ENCODE measurements at regions not wholly inside any gene's neighbourhood (a gene's known extent, or its start where the extent isn't known, plus 50 kb on each side); places are given as distances from the start of the nearest gene placed in this dataset.
"Not testable (repeated sequence)": the region's sequence is repeated elsewhere in the genome, so short reads cannot be mapped to it uniquely, and the experiment has no call there.

DNA sequence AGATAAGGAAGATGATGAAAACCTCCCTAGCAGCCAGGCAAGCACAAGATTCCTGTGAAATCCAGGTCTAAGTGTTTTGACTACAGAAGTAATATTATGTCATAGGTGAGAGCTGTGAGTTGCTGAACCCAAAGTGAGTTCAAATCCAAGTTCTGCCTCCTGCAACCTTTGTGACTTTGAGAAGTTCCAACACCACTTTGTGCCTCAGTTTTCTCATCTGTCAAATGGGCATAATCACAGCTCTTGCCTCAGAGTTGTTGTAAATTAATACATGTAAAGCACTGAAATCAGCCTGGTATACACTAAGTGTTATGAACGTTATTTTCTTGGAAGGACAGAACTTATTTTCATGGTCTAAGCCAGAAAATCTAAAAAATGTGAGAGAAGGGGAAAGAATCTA is 210.3 kb upstream of the FRG2C start:
- not testable (repeated sequence) for DNase-seq

DNA sequence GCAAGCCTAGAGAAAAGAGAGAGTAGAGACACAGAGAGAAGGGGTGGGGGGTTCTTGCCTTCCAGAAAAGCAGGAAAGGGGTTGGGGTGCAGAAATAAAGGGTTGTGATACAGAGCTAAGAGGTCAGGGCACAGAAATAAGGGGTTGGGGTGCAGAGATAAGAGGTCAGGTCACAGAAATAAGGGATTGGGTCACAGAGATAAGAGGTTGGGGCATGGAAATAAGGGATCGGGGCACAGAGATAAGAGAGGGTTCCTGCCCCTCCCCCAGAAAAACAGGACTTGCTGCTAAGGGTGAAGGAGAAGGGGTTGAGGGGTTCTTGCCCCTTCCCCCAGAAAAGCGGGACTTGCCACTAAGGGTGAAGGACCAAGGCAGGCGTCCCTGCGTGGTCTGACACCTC is 189.6 kb upstream of the FRG2C start:
- DNase-seq: not testable (repeated sequence)

DNA sequence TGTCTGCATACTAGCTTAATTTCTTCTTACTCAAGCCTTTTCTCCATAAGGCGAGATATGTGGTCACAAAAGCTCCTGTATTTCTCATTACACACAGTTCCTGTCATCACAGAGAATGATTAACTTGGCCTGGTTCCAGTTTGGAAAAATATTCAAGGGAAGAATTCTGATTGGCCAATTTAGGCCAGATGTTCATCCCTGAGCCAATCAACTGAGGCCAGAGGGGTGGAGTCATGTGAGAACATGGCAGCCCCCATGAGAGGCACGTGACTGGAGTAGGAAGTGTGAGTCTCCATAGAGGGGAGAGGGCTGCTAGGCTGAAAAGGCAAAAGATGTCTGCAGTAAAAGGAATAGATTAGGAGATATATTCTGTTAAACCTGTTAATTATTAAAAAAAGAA is 167.5 kb upstream of the FRG2C start:
- DNase-seq: not testable (repeated sequence)

DNA sequence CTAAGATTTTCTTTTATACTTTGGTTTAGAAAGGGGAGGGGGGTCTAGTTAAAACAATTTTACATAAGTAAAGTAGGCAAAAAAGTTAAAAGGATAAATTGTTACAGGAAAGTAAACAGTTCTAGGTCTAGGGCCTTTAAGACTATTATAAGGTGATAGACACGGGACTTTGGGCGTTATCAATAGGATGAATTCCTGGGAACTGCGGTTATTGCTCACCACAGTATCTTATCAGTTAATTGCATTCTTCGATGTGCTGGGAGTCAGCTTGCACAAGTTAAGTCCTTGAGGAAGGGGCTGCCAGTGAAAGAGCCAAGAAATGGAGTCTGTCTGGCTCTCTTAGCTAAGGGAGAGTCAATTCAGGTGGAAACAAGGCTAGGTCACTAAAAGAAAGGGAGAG is 163.8 kb upstream of the FRG2C start:
- DNase-seq: not testable (repeated sequence)

DNA sequence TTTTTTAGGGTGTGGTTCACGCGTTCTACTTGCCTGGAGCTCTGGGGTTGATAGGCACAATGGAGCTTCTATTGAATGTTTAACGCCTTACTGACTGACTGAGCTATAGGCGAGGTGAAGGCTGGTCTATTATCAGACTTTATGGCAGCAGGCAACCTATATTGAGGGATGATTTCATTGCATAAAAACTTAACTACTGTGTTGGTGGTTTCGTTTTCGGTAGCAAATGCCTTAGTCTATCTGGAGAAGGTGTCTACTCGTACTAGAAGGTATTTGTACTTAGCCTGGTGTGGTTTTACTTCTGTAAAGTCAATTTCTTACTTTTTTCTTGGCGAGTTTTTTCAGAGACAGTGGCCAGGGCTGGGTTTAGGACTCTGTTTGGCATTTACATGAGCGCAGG is 162.0 kb upstream of the FRG2C start:
- not testable (repeated sequence) for DNase-seq

DNA sequence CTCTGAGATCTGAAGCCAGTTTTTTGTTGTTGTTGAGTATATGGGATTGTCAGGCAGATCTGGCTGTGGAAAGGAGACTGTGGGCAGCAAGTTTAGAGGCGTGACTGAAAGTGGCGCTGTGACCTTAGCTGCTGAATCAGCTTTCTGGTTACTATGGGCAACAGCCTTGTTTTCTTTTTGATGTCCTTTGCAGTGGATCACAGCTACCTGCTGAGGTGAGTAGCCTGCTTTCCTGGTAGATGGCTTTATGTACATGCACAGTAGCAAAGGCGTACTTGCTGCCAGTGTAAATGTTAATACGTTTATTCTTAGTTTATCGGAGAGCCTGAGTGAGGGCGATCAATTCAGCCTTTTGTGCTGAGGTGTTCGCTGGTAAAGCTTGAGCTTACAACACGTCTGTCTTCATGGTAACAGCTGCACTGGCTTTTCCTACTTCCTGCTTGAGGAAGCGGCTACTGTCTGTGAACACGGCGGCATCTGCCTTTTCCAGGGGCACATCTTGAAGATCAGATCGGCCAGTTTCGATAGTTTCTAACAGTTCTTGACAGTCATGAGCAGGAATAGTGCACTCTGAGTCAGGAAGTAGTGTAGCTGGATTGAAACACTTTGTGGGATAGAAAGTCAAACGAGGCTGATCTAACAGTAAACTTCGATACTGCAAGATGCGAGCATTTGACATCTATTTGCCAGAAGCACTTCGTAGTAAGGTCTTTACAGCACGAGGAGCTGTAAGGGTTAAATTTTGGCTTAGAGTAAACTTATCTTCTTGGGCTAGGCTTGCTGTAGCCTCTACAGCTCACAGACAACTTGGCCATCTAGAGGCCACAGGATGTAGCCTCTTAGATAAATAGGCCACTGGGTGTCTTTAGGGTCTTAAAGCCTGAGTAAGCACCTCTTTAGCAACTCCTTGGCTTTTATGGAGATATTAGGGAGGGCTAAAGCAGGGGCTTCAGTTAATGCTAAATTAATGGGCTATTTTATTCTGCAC is 161.1 kb upstream of the FRG2C start:
- DNase-seq: not testable (repeated sequence)

DNA sequence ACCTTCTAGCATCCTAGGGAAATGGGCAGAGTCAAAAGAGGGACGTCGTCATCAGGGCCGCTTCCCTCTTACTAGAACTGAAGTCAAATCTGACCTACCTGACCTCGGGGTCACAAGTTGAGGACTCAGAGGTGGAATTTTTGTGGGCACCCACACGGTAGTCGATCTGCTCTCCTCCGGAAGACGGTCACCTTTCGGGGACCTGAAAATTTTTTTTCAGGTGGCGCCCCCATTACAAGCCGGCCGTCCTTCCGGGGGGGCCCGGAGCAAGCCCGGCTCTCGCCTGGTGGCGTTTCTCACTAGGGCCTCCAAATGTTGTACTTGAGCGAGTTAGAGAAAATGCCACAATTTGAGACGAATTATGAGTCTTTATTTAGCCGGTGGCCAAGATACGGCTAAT is 157.5 kb upstream of the FRG2C start:
- DNase-seq: no peak

DNA sequence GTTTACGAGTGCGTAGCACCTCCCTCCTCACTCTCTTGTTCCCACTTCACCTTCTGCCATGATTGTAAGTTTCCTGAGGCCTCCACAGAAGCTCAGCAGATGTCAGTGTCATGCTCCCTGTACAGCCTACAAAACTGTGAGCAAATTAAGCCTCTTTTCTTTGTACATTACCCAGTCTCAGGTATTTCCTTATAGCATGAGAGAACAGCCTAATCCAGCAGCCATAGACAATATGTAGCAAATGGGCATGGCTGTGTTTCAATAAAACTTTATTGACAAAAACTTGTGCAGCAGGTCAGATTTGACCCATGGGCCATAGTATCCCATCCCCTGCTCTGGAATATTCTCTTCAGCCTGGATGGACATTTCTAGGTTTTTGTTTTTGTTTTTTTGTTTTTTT is 156.2 kb upstream of the FRG2C start:
- DNase-seq: not testable (repeated sequence)

DNA sequence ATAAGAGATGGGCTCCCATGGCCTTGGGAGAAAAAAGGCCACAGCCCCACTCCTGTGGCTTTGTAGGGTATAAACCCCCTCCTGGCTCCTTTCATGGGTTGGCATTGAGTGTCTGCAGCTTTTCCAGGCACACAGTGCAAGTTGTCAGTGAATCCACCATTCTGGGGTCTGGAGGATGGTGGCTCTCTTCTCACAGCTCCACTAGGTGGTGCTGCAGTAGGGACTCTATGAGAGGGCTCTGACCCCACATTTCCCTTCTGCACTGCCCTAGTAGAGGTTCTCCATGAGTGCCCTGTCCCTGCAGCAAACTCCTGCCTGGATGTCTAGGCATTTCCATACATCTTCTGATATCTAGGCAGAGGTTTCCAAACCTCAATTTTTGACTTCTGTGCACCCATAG is 136.5 kb upstream of the FRG2C start:
- not testable (repeated sequence) for DNase-seq

DNA sequence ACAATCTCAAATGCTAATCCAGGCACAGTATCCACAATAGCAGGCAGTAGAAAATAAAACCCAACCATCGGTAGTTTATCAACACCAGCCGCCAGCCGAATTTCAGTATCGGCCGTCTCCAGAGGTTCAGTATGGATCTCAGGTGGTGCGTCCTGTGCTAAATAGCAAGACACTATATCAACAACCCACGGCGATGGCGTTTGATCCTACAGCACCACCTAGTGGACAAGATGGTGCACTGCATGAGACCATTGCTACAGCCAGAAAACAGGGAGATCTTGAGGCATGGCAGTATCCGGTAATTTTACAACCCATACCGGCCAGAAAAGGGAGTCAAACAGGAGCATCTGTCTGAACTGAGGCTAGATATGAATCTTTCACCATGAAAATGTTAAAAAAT is 112.0 kb upstream of the FRG2C start:
- not testable (repeated sequence) for DNase-seq

DNA sequence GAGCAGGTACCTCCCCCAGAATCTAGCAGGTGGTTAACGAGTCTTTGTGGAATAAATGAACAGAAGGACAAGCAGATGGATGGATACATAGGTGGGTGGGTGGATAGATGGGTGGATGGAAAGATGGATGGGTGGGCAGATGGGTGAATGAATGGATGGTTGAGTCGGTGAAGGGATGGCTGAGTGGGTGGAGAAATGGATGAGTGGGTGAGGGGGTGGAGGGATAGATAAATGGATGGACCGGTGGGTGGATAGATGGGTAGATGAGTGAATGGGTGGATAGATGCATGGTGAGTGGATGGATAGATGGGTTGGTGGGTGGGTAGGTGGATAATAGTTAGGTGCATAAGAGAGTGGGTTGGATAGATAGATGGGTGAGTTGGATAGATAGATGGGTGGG is 99.7 kb upstream of the FRG2C start:
- DNase-seq: not testable (repeated sequence)

DNA sequence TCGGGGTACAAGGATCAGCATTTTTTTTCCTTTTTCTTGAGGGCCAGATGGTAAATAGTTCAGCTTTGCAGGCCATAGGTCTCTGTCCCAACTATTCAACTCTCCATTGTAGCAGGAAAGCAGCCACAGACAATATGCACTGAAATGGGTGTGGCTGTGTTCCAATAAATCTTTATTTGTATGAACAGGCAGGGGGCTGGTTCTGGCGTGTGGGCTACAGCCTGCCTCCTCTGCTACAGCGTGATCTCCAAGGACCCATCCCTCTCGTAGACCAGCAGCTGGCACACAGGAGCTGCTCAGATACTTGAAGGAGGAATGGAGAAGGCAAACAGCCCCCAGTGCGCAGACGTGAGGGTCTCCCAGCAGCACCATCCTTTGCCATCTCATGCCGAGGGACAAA is 91.8 kb upstream of the FRG2C start:
- DNase-seq: not testable (repeated sequence)

DNA sequence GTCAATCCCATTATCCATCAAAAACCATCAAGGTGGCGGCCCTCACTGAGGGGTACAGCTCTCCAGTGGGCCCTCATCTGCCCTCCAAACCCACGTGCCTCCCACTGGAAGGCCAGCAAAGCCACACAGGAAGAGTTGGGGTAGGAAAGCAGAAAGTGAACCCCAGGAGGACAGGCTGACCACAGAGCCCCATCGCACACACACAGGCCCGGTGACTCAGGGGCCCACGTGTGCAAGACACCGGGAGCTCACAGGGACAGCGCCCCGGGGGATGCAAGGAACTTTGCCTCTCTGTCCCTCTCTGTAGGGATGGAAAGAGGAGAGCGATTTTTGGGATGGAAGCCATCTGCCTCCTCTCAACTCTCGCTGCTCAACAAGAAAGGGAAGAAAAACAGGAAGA is 85.0 kb upstream of the FRG2C start:
- DNase-seq: not testable (repeated sequence)

DNA sequence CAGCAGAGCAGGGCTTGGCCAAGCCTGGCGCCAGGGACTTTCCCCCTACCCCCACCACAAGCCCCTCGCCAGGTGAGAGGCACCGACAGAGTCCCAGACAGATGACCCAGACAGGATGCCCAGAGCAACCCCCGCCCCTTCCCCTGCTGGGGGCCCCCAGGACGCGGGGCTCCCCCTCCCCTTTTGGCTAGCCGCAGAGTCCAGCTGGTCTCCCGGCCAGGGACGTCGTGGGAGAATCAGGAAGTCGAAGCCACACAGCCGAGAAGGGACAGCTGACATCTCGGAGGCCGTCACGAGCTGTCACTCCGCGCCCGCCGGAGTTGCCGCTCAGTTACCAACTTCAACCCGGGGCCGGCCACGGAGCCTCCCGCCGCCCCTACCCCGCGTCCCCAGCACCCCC is 84.6 kb upstream of the FRG2C start:
- DNase-seq: not testable (repeated sequence)

DNA sequence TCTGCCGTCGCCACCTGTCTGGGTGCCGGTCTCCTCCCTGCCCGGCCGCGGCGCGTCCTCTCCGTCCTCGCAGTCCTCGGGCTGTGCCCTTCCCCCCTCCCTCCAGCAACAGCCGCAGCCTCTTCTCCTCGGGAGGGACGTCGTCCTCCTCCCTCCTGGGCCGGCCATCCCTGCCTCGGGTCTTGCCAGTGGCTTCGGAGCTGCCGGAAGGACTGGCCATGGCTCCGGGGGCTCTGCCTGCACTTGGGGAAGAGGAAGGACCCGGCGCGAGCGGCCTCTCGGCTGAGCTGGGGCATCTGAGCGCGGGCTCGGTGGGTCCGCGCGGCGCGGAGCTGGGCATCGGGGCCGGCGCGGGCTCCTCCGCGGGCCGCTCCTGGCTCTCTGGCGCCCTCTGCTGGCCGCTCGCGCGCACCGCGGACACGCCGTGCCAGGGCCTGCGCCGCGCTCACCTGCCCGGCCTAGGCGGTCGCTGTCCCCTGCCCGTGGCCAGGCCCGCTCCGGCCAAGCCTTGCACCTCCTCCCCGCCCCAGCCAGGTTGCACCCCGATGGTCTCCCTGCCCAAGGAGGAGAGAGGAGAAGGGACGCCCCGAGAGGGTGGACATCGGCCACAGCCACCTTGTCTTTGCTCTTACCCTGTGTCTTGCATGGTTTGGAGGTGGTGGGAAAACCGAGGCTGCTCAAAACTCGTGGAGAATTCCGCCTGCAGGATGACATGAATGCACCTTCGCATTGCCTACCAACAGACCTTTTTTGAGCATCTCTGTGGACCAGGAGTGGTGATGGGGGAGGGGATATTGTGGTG is 83.9 kb upstream of the FRG2C start:
- not testable (repeated sequence) for DNase-seq

DNA sequence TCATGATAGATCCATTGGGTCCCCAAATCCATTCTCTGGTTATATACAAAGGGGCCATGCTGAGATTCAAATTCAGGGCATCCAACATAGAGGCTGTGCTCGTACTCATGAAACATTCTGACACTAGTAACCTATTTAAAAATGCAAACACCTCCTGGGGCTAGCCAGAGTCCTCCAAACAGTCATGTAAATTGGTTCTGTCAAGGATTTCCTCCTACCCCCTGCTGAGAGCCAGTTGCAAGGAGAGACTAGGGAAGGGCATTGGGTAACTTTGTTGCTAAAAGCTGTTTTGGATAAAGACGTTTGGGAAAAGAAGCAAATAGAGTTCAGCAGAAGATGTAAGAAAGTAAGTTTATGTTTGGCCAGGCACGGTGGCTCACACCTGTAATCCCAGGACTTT is 81.6 kb upstream of the FRG2C start:
- DNase-seq: not testable (repeated sequence)

DNA sequence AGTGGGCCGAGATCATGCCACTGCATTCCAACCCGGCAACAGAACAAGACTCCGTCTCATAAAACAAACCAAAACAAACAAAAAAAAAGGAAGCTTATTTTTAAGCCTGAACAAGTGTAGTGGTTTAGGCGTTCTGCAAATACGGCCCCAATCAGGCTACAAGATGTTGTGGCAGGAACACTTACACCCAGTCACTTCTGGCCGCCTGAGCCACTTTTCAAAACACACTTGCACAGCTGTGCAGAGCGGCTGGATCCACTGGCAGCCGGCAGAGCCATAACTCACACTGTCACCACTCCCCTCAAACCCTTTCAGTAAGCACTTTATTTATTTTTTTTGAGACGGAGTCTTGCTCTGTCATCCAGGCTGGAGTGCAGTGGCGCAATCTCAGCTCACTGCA is 81.0 kb upstream of the FRG2C start:
- not testable (repeated sequence) for DNase-seq

DNA sequence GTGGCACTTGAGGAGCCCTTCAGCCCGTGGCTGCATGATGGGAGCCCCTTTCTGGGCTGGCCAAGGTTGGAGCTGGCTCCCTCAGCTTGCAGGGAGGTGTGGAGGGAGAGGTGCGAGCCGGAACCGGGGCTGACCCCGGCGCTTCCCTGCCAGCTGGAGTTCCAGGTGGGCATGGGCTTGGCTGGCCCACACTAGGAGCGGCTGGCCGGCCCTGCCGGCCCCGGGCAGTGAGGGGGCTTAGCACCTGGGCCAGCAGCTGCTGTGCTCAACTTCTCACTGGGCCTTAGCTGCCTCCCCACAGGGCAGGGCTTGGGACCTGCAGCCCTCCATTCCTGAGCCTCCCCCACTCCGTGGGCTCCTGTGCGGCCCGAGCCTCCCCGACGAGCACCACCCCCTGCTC is 76.4 kb upstream of the FRG2C start:
- not testable (repeated sequence) for DNase-seq

DNA sequence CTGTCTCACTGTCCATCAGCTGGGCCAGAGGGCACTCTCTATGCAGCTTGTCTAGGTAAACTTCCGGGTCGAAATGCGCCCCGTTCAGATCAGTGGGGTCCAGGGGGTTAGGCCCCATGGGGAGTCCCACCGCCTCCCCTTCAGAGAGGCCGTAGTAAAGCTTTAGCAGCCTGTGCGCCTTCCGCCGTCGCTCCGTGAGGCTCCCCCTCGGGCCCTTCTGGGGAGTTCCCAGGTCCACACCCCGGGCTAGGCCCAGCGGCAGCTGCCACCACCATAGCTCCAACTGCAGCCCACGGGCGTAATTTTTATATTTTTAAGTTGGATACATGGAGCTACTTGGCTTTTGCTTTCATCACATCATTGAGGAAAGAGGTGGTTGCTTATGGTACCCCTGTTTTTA is 73.7 kb upstream of the FRG2C start:
- not testable (repeated sequence) for DNase-seq

DNA sequence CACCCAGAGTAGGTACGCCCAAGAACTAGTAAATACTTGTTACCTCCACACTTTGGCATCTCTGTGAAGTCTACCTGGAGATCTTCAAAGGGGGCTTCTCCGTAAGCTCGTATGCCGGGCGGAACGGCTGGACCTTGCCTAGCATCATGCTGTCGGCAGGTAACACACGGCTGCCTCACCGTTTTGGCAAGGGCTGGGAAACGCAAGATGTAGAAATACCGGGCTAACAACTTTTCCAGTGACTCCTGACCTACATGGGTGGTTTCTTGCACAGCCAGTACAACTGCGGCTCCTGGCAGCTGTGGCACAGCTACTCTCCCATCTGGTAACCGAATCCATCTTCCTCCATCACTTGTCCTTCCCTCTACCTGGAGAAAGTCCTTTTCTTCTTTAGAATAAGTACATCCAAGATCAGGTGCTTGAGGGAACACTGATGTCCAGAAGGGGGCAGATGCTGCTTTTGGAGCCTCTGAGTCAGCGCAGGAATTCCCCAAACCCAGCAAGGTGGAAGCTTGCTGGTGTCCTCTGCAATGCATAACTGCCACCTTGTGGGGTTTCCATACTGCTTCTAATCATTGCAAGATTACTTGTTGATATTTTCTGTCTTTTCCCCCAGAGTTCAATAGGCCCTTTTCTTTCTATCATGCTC is 59.7 kb upstream of the FRG2C start:
- DNase-seq: not testable (repeated sequence)

DNA sequence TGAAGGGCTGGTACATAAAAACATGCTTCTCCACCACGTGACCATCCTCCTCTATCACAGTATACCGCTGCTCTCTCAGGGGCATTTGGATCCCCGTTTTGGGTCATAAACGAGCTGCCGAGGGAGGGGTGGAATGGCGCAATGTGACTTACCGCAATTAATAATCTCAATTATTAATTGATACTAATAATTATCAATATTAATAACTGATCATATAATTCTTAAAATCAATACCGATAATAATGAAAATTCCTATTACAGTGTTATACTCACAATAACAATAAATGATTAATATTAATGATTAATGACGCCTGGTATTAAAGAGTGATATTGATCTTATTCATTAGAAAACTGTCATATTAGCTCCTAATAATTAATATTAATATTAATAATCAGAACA is 56.1 kb upstream of the FRG2C start:
- not testable (repeated sequence) for DNase-seq

DNA sequence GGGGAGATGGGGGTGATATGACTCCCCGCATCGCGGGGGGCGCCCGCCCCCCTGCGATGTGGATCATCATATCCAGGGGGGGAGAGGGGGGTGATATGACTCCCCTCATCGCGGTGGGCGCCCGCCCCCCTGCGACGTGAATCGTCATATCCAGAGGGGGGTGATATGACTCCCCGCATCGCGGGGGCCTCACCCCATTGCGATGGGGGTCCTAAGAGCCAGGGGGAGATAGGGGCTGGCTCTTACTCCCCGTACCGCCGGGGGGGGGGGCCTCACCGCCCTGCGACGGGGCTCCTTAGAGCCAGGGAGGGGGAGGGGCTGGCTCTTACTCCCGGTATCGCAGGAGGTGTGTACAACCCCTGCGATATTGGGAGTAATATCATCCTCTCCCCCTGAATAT is 54.5 kb upstream of the FRG2C start:
- DNase-seq: not testable (repeated sequence)

DNA sequence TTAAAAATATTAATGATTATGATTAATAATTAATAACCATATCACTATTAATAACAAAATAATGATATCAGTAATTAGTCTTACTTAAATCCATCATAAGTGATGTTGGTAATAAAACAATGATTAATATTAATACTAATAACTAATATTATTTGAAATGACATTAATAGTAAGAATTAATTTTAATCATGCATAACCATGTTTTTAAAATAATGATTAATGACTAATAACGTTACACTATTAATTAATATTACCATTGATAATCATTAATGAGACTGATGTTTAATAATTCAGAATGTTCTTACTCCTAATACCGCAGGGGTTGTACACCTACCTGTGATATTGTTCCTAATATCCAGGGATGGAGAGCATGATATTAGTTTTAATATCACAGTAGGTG is 53.4 kb upstream of the FRG2C start:
- DNase-seq: no peak

Measured in NCI-H446 treated with DMSO at 0.1 percent for 48 hours (cell line).